OCI-M2 (cell line): ENCODE measurements at regions not wholly inside any gene's neighbourhood (a gene's known extent, or its start where the extent isn't known, plus 50 kb on each side); places are given as distances from the start of the nearest gene placed in this dataset.

Experiments used
- DNase-seq: peaks from one replicate; lab custom pipeline; 2025; ENCODE audit not compliant: unreplicated experiment; lab: John Stamatoyannopoulos, UW

- DNase-seq: no peak
Observed at GRCh38 chr4:57632564-57632963, 522.4 kb upstream of the IGFBP7 start.

GRCh38 chr4:57631147-57631546 is 521.0 kb upstream of the IGFBP7 start:
- no peak for DNase-seq

GRCh38 chr4:57628004-57628403 is 517.8 kb upstream of the IGFBP7 start:
- no peak for DNase-seq

- no peak for DNase-seq
Observed at GRCh38 chr4:57614257-57614932, 504.2 kb upstream of the IGFBP7 start.

- no peak for DNase-seq
Observed at GRCh38 chr4:57612279-57612678, 502.1 kb upstream of the IGFBP7 start.

- no peak for DNase-seq
Observed at GRCh38 chr4:57607566-57608180, 497.5 kb upstream of the IGFBP7 start.

GRCh38 chr4:57605376-57605775 is 495.2 kb upstream of the IGFBP7 start:
- DNase-seq: no peak

- DNase-seq: no peak
Observed at GRCh38 chr4:57602141-57602540, 492.0 kb upstream of the IGFBP7 start.

GRCh38 chr4:57591073-57591472 is 480.9 kb upstream of the IGFBP7 start:
- DNase-seq: peak; percentile 34

- DNase-seq: no peak
Observed at GRCh38 chr4:57588557-57588956, 478.4 kb upstream of the IGFBP7 start.

- no peak for DNase-seq
Observed at GRCh38 chr4:57580710-57581599, 470.8 kb upstream of the IGFBP7 start.

- DNase-seq: no peak
Observed at GRCh38 chr4:57575426-57575825, 465.2 kb upstream of the IGFBP7 start.

GRCh38 chr4:57554556-57555092 is 444.4 kb upstream of the IGFBP7 start:
- no peak for DNase-seq

- no peak for DNase-seq
Observed at GRCh38 chr4:57553728-57554127, 443.5 kb upstream of the IGFBP7 start.

- no peak for DNase-seq
Observed at GRCh38 chr4:57550198-57550597, 440.0 kb upstream of the IGFBP7 start.

- DNase-seq: no peak
Observed at GRCh38 chr4:57548856-57549255, 438.7 kb upstream of the IGFBP7 start.

- DNase-seq: no peak
Observed at GRCh38 chr4:57544811-57545654, 434.8 kb upstream of the IGFBP7 start.

- DNase-seq: no peak
Observed at GRCh38 chr4:57504797-57505530, 394.8 kb upstream of the IGFBP7 start.

- DNase-seq: no peak
Observed at GRCh38 chr4:57504139-57504538, 394.0 kb upstream of the IGFBP7 start.

- no peak for DNase-seq
Observed at GRCh38 chr4:57501720-57502119, 391.5 kb upstream of the IGFBP7 start.
